K562 (cell line): ENCODE measurements at regions not wholly inside any gene's neighbourhood (a gene's known extent, or its start where the extent isn't known, plus 50 kb on each side); places are given as distances from the start of the nearest gene placed in this dataset.
"Not testable (repeated sequence)": the region's sequence is repeated elsewhere in the genome, so short reads cannot be mapped to it uniquely, and the experiment has no call there.

Experiments
- BRD9 ChIP-seq: fragments of 450-650 bp; IDR thresholded peaks from 2 replicates; pipeline ENCODE4 v1.6.1; 2018; ENCODE audit warnings: low read depth; ENCODE audit not compliant: partially characterized antibody
- BRF1 ChIP-seq: IDR thresholded peaks from 3 replicates; pipeline ENCODE4 v1.6.1; 2011; ENCODE audit warnings: borderline replicate concordance, mild to moderate bottlenecking; ENCODE audit not compliant: insufficient read length; ENCODE audit errors: extremely low read depth
- GABPA ChIP-seq: fragments of 200-800 bp; sonication (Bioruptor generic); conservative IDR thresholded peaks from 2 replicates; pipeline ENCODE4 v1.6.1; 2016; ENCODE audit warnings: low read depth, missing genetic modification characterization, missing compliant biosample characterization
- IRF2 ChIP-seq: sonication (generic); formaldehyde crosslinking; IDR thresholded peaks from 2 replicates; pipeline ENCODE4 v1.8.1; 2022; ENCODE audit warnings: mild to moderate bottlenecking, missing genetic modification reagents
- MYC ChIP-seq, 2 experiments: fragments of 250-450 bp in 1 of 2; sonication (Bioruptor Pico) in 1 of 2; IDR thresholded peaks; 2 replicates each; pipeline versions ENCODE4 v1.5.1 to v1.6.1; 2012 to 2021; ENCODE audit warnings: low read depth in 2 of 2, borderline replicate concordance in 1 of 2, improper control_type of control experiment in 1 of 2, low read length in 1 of 2, mild to moderate bottlenecking in 1 of 2, moderate library complexity in 1 of 2
- POLR2A ChIP-seq: fragments of 450-650 bp; conservative IDR thresholded peaks from 2 replicates; pipeline ENCODE4 v1.6.1; 2016
- SAP30 ChIP-seq: fragments of 200-600 bp; sonication (generic); IDR thresholded peaks from 2 replicates; pipeline ENCODE4 v1.6.1; 2012; ENCODE audit warnings: borderline replicate concordance, low read depth, mild to moderate bottlenecking, moderate library complexity, low read length, control low read depth, inconsistent platforms; ENCODE audit not compliant: insufficient read depth, poor library complexity, severe bottlenecking
- SMARCB1 ChIP-seq: IDR thresholded peaks from 2 replicates; pipeline ENCODE4 v1.6.1; 2011; ENCODE audit warnings: improper control_type of control experiment, low read depth; ENCODE audit not compliant: insufficient read length
- ZKSCAN8 ChIP-seq: fragments of 200-800 bp; sonication (Bioruptor generic); IDR thresholded peaks from 2 replicates; pipeline ENCODE4 v1.6.1; 2016; ENCODE audit warnings: missing genetic modification characterization, missing compliant biosample characterization
- ZNF764 ChIP-seq: fragments of 250-450 bp; sonication (Bioruptor Pico); IDR thresholded peaks from 2 replicates; pipeline ENCODE4 v1.4.0; 2020; ENCODE audit warnings: low read depth, mild to moderate bottlenecking, moderate library complexity
- TF ChIP-seq, protein P1 (sequence below): fragments of 250-450 bp; sonication (Bioruptor Pico); IDR thresholded peaks from 2 replicates; pipeline ENCODE4 v1.5.0; 2022; ENCODE audit warnings: mild to moderate bottlenecking
- TF ChIP-seq, protein P2 (sequence below): sonication (generic); formaldehyde crosslinking; IDR thresholded peaks from 2 replicates; pipeline ENCODE4 v1.8.1; 2022; ENCODE audit warnings: missing genetic modification reagents
- TF ChIP-seq, protein P3 (sequence below), 3 experiments: IDR thresholded peaks in 2 of 3; conservative IDR thresholded peaks in 1 of 3; 2 replicates each; pipeline ENCODE4 v1.5.1; 2011 to 2012; ENCODE audit warnings: low read length in 3 of 3, mild to moderate bottlenecking in 3 of 3, control low read depth in 2 of 3, improper control_type of control experiment in 1 of 3, inconsistent platforms in 1 of 3, low read depth in 1 of 3, mixed read lengths in 1 of 3, moderate library complexity in 1 of 3; ENCODE audit not compliant: insufficient read depth in 2 of 3
- TF ChIP-seq, protein P4 (sequence below): fragments of 450-650 bp; IDR thresholded peaks from 2 replicates; pipeline ENCODE4 v1.6.1; 2016

DNA sequence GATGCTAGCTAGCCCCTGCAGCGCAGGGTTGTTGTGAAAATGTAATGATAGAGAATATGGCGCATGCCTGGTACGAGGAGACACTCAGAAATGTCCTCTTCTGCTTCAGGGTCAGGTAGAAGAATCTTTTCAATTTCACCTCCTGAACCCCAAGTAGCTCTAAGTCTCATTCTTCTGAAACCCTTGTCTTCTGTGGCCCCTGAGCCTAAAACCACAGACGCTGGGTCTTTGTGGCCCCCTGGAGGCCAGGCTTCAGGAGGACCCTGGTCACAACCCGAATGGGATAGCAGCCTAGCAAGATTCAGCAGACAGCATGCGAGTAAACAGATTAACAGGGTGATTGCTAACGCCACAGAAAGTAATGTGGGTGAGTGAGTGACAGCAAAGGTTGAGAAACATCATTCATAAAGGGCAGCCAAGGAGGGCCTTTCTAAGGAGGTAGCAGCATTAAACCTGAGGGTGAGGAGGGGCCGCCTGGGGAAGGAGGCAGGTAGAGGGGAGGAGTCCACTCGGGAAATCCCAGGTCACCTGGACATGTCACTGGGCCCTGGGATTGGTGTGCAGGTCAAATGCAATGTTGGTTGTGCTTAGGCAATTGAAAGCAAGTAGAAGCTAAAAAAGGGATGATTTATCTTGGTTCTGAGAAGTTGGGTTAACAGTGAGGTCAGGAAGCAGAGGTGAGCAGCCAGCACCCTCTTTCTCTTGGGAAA lies 82.2 kb downstream of the ARHGAP11B start:
- TF ChIP-seq, protein P1, sequence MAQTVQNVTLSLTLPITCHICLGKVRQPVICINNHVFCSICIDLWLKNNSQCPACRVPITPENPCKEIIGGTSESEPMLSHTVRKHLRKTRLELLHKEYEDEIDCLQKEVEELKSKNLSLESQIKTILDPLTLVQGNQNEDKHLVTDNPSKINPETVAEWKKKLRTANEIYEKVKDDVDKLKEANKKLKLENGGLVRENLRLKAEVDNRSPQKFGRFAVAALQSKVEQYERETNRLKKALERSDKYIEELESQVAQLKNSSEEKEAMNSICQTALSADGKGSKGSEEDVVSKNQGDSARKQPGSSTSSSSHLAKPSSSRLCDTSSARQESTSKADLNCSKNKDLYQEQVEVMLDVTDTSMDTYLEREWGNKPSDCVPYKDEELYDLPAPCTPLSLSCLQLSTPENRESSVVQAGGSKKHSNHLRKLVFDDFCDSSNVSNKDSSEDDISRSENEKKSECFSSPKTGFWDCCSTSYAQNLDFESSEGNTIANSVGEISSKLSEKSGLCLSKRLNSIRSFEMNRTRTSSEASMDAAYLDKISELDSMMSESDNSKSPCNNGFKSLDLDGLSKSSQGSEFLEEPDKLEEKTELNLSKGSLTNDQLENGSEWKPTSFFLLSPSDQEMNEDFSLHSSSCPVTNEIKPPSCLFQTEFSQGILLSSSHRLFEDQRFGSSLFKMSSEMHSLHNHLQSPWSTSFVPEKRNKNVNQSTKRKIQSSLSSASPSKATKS = not testable (repeated sequence)
- not testable (repeated sequence) for TF ChIP-seq BRF1; GABPA (tag); ZNF764; BRD9; MYC (IDR thresholded peaks at IDR 0.05; ENCODE audit: low read depth, low read length); MYC (CRISPR knock-in tag; IDR thresholded peaks at IDR 0.05; ENCODE audit: borderline replicate concordance, low read depth); SAP30; SMARCB1; IRF2 (CRISPR knock-in tag); POLR2A; ZKSCAN8 (CRISPR knock-in tag)
- TF ChIP-seq, protein P2, sequence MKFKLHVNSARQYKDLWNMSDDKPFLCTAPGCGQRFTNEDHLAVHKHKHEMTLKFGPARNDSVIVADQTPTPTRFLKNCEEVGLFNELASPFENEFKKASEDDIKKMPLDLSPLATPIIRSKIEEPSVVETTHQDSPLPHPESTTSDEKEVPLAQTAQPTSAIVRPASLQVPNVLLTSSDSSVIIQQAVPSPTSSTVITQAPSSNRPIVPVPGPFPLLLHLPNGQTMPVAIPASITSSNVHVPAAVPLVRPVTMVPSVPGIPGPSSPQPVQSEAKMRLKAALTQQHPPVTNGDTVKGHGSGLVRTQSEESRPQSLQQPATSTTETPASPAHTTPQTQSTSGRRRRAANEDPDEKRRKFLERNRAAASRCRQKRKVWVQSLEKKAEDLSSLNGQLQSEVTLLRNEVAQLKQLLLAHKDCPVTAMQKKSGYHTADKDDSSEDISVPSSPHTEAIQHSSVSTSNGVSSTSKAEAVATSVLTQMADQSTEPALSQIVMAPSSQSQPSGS = not testable (repeated sequence)
- TF ChIP-seq, protein P3, sequence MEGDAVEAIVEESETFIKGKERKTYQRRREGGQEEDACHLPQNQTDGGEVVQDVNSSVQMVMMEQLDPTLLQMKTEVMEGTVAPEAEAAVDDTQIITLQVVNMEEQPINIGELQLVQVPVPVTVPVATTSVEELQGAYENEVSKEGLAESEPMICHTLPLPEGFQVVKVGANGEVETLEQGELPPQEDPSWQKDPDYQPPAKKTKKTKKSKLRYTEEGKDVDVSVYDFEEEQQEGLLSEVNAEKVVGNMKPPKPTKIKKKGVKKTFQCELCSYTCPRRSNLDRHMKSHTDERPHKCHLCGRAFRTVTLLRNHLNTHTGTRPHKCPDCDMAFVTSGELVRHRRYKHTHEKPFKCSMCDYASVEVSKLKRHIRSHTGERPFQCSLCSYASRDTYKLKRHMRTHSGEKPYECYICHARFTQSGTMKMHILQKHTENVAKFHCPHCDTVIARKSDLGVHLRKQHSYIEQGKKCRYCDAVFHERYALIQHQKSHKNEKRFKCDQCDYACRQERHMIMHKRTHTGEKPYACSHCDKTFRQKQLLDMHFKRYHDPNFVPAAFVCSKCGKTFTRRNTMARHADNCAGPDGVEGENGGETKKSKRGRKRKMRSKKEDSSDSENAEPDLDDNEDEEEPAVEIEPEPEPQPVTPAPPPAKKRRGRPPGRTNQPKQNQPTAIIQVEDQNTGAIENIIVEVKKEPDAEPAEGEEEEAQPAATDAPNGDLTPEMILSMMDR (IDR thresholded peaks at IDR 0.05 in 2 of 3, conservative IDR thresholded peaks at IDR 0.05 in 1 of 3; ENCODE audit: insufficient read depth in 2 of 3, low read depth in 1 of 3, low read length in 3 of 3) = not testable (repeated sequence)
- TF ChIP-seq, protein P4, sequence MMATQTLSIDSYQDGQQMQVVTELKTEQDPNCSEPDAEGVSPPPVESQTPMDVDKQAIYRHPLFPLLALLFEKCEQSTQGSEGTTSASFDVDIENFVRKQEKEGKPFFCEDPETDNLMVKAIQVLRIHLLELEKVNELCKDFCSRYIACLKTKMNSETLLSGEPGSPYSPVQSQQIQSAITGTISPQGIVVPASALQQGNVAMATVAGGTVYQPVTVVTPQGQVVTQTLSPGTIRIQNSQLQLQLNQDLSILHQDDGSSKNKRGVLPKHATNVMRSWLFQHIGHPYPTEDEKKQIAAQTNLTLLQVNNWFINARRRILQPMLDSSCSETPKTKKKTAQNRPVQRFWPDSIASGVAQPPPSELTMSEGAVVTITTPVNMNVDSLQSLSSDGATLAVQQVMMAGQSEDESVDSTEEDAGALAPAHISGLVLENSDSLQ = not testable (repeated sequence)
